Liver (tissue), 8 donors: ENCODE measurements at regions not wholly inside any gene's neighbourhood (a gene's known extent, or its start where the extent isn't known, plus 50 kb on each side); places are given as distances from the start of the nearest gene placed in this dataset.

Experiments used
- DNase-seq: peaks from one replicate; pipeline ENCODE4 v3.0.0-alpha.2; 2017; ENCODE audit warnings: low spot score
- H3K27ac ChIP-seq, 2 donors: one replicate each; pipeline ENCODE4 v1.7.0; 2013; ENCODE audit warnings: inconsistent platforms in 2 of 2, low read length in 2 of 2, control low read depth in 1 of 2, low read depth in 1 of 2, mild to moderate bottlenecking in 1 of 2
- H3K27me3 ChIP-seq, 4 donors: one replicate each; pipeline versions ENCODE4 v1.6.1 to v1.7.0; 2013; ENCODE audit warnings: low read length in 3 of 4, inconsistent platforms in 1 of 4, mild to moderate bottlenecking in 1 of 4, moderate library complexity in 1 of 4; ENCODE audit not compliant: control insufficient read depth in 4 of 4, insufficient read depth in 4 of 4
- H3K36me3 ChIP-seq, 4 donors: one replicate each; pipeline versions ENCODE4 v1.6.1 to v1.7.0; 2013; ENCODE audit warnings: low read length in 3 of 4, mild to moderate bottlenecking in 3 of 4, low read depth in 1 of 4, moderate library complexity in 1 of 4; ENCODE audit not compliant: control insufficient read depth in 4 of 4, insufficient read depth in 3 of 4
- H3K4me1 ChIP-seq, 4 donors: one replicate each; pipeline versions ENCODE4 v1.6.1 to v1.7.0; 2013; ENCODE audit warnings: low read length in 3 of 4, mild to moderate bottlenecking in 3 of 4, moderate library complexity in 1 of 4; ENCODE audit not compliant: control insufficient read depth in 4 of 4, insufficient read depth in 4 of 4
- H3K4me3 ChIP-seq, 3 donors: one replicate each; pipeline versions ENCODE4 v1.6.1 to v1.7.0; 2013; ENCODE audit warnings: low read length in 3 of 3, control low read depth in 1 of 3, low read depth in 1 of 3, mild to moderate bottlenecking in 1 of 3
- H3K9ac ChIP-seq, 2 donors: one replicate each; pipeline ENCODE4 v1.7.0; 2013; ENCODE audit warnings: low read length in 2 of 2, mild to moderate bottlenecking in 2 of 2, moderate library complexity in 2 of 2, control low read depth in 1 of 2, low read depth in 1 of 2
- H3K9me3 ChIP-seq, 4 donors: one replicate each; pipeline versions ENCODE4 v1.6.1 to v1.7.0; 2013; ENCODE audit warnings: low read length in 3 of 4; ENCODE audit not compliant: control insufficient read depth in 4 of 4
- ATF3 ChIP-seq: IDR thresholded peaks from 2 replicates; pipeline ENCODE4 v1.6.1; 2016; ENCODE audit warnings: antibody characterized with exemption
- CTCF ChIP-seq: fragments of 150-350 bp; IDR thresholded peaks from 2 replicates; pipeline ENCODE4 v1.5.1; 2017; ENCODE audit warnings: improper control_type of control experiment, low read depth, low read length; ENCODE audit not compliant: missing input control
- EGR1 ChIP-seq, 2 donors: IDR thresholded peaks; 2 replicates each; pipeline ENCODE4 v1.6.1; 2016 to 2018; ENCODE audit warnings: antibody characterized with exemption in 2 of 2, low read depth in 2 of 2
- FOXA1 ChIP-seq: IDR thresholded peaks from 2 replicates; pipeline ENCODE4 v1.6.1; 2016; ENCODE audit warnings: antibody characterized with exemption
- FOXA2 ChIP-seq: IDR thresholded peaks from 2 replicates; pipeline ENCODE4 v1.6.1; 2016; ENCODE audit warnings: antibody characterized with exemption
- GABPA ChIP-seq, 2 donors: IDR thresholded peaks in 1 of 2; conservative IDR thresholded peaks in 1 of 2; 2 replicates each; pipeline ENCODE4 v1.6.1; 2016; ENCODE audit warnings: antibody characterized with exemption in 2 of 2, mild to moderate bottlenecking in 1 of 2, moderate library complexity in 1 of 2
- HNF4A ChIP-seq, 2 donors: conservative IDR thresholded peaks; 2 replicates each; pipeline ENCODE4 v1.6.1; 2016; ENCODE audit warnings: antibody characterized with exemption in 2 of 2, mild to moderate bottlenecking in 2 of 2
- HNF4G ChIP-seq: IDR thresholded peaks from 2 replicates; pipeline ENCODE4 v1.6.1; 2016; ENCODE audit warnings: antibody characterized with exemption
- JUND ChIP-seq, 2 donors: IDR thresholded peaks; 2 replicates each; pipeline ENCODE4 v1.6.1; 2016; ENCODE audit warnings: antibody characterized with exemption in 2 of 2
- MAX ChIP-seq: IDR thresholded peaks from 2 replicates; pipeline ENCODE4 v1.6.1; 2016; ENCODE audit warnings: antibody characterized with exemption
- NR2F2 ChIP-seq: IDR thresholded peaks from 2 replicates; pipeline ENCODE4 v1.6.1; 2016; ENCODE audit warnings: antibody characterized with exemption
- RAD21 ChIP-seq, 2 donors: IDR thresholded peaks; 2 replicates each; pipeline ENCODE4 v1.6.1; 2016; ENCODE audit warnings: antibody characterized with exemption in 2 of 2, mild to moderate bottlenecking in 2 of 2
- REST ChIP-seq: IDR thresholded peaks from 2 replicates; pipeline ENCODE4 v1.6.1; 2016; ENCODE audit warnings: antibody characterized with exemption, mild to moderate bottlenecking
- RXRA ChIP-seq, 2 donors: IDR thresholded peaks; 2 replicates each; pipeline ENCODE4 v1.6.1; 2017 to 2018; ENCODE audit warnings: antibody characterized with exemption in 2 of 2, mild to moderate bottlenecking in 1 of 2
- SP1 ChIP-seq: IDR thresholded peaks from 2 replicates; pipeline ENCODE4 v1.6.1; 2018; ENCODE audit warnings: antibody characterized with exemption, mild to moderate bottlenecking
- TAF1 ChIP-seq: conservative IDR thresholded peaks from 2 replicates; pipeline ENCODE4 v1.6.1; 2016; ENCODE audit warnings: antibody characterized with exemption, mild to moderate bottlenecking
- YY1 ChIP-seq: IDR thresholded peaks from 2 replicates; pipeline ENCODE4 v1.6.1; 2016; ENCODE audit warnings: antibody characterized with exemption, mild to moderate bottlenecking
- ZBTB33 ChIP-seq: IDR thresholded peaks from 2 replicates; pipeline ENCODE4 v1.6.1; 2016; ENCODE audit warnings: antibody characterized with exemption
- WGBS: extraction: QIAGEN DNeasy Blood & Tissue Kit; methylation state at CpG from one replicate; pipeline ENCODE4 v1.1.7; 2013; 5-methylcytosine and 5-hydroxymethylcytosine counted together
- donor health status: healthy.
- donor health status: healthy.
- donor health status: healthy.
- donor health status: healthy.
- donor health status: healthy.

- WGBS = 62% methylated on average over 1 of the region's 1 CpG
- no peaks in the 10 kb centered on the region for H3K36me3 ChIP-seq
- no peak for DNase-seq
- no peak overlapping the region for H3K27ac ChIP-seq
- no peaks in the 10 kb centered on the region for H3K4me1 ChIP-seq
- TF ChIP-seq ZBTB33 (no peak), SP1 (no peak), RAD21 (IDR thresholded peaks at IDR 0.05) (no peak), CTCF (no peak), REST (no peak), MAX (no peak), ATF3 (no peak), FOXA1 (no peak), NR2F2 (no peak), RXRA (IDR thresholded peaks at IDR 0.05) (no peak), EGR1 (IDR thresholded peaks at IDR 0.05; ENCODE audit: low read depth in 2 of 2) (no peak), HNF4G (no peak), TAF1 (no peak), HNF4A (conservative IDR thresholded peaks at IDR 0.05) (no peak), GABPA (IDR thresholded peaks at IDR 0.05 in 1 of 2, conservative IDR thresholded peaks at IDR 0.05 in 1 of 2) (no peak), FOXA2 (no peak), YY1 (no peak)
- H3K27me3 ChIP-seq = peaks cover 0 to 3% (median 0%) of the 10 kb centered on the region in 4 donors
- no peak overlapping the region for H3K9ac ChIP-seq
- H3K4me3 ChIP-seq = no peak overlapping the region
- H3K9me3 ChIP-seq = no peaks in the 10 kb centered on the region
These were observed 99.2 kb upstream of the VEPH1 start for GRCh38 chr3:157602424-157602823.

- no peaks in the 10 kb centered on the region for H3K36me3 ChIP-seq
- WGBS = 66% methylated on average over 5 of the region's 5 CpGs
- no peak overlapping the region for H3K27ac ChIP-seq
- H3K9me3 ChIP-seq = no peaks in the 10 kb centered on the region
- H3K9ac ChIP-seq = no peak overlapping the region
- no peaks in the 10 kb centered on the region for H3K27me3 ChIP-seq
- no peak for DNase-seq
- H3K4me1 ChIP-seq = no peaks in the 10 kb centered on the region
- H3K4me3 ChIP-seq = no peak overlapping the region
- TF ChIP-seq EGR1 (IDR thresholded peaks at IDR 0.05; ENCODE audit: low read depth in 2 of 2) = no peak
- TF ChIP-seq TAF1 = no peak
- TF ChIP-seq RAD21 (IDR thresholded peaks at IDR 0.05) = no peak
- no peak for TF ChIP-seq SP1
- no peak for TF ChIP-seq MAX
- no peak for TF ChIP-seq FOXA2
- TF ChIP-seq ATF3 = no peak
- TF ChIP-seq HNF4A (conservative IDR thresholded peaks at IDR 0.05) = no peak
- no peak for TF ChIP-seq RXRA (IDR thresholded peaks at IDR 0.05)
- no peak for TF ChIP-seq JUND (IDR thresholded peaks at IDR 0.05)
- no peak for TF ChIP-seq GABPA (IDR thresholded peaks at IDR 0.05 in 1 of 2, conservative IDR thresholded peaks at IDR 0.05 in 1 of 2)
- TF ChIP-seq CTCF = no peak
These were observed 92.0 kb upstream of the VEPH1 start for GRCh38 chr3:157595259-157595658.
